Type B pancreatic cell (in vitro differentiated cells): ENCODE measurements at regions not wholly inside any gene's neighbourhood (a gene's known extent, or its start where the extent isn't known, plus 50 kb on each side); places are given as distances from the start of the nearest gene placed in this dataset.

ENCODE experiments used
- DNase-seq: peaks from one replicate; pipeline ENCODE4 v3.0.0; 2021; ENCODE audit warnings: mixed read lengths; ENCODE audit not compliant: unreplicated experiment; ENCODE audit errors: extremely low spot score
- H3K27ac Mint-ChIP-seq: 2 replicates; pipeline ENCODE4 v1.8.0; 2021; ENCODE audit warnings: mild to moderate bottlenecking, mixed read lengths
- H3K27me3 Mint-ChIP-seq: 2 replicates; pipeline ENCODE4 v1.8.0; 2021; ENCODE audit warnings: mixed read lengths
- H3K36me3 Mint-ChIP-seq: 2 replicates; pipeline ENCODE4 v1.8.0; 2021; ENCODE audit warnings: mixed read lengths
- H3K4me1 Mint-ChIP-seq: one replicate; pipeline ENCODE4 v1.8.0; 2021; ENCODE audit warnings: mixed read lengths; ENCODE audit not compliant: unreplicated experiment
- H3K4me3 Mint-ChIP-seq: 2 replicates; pipeline ENCODE4 v1.8.0; 2021; ENCODE audit warnings: mild to moderate bottlenecking, mixed read lengths
- H3K9me3 Mint-ChIP-seq: 2 replicates; pipeline ENCODE4 v1.8.0; 2021; ENCODE audit warnings: mixed read lengths
- CTCF ChIP-seq: fragments of 200-600 bp; sonication (generic); conservative IDR thresholded peaks from 2 replicates; pipeline ENCODE4 v1.5.0; 2021; ENCODE audit warnings: antibody characterized with exemption, mild to moderate bottlenecking

GRCh38 chr5:56683281-56683680 lies 132.1 kb upstream of the MAP3K1 start:
- DNase-seq, result no peak
- no peak for TF ChIP-seq CTCF
- H3K36me3 Mint-ChIP-seq, result no peaks in the 10 kb centered on the region
- H3K4me3 Mint-ChIP-seq, result no peak overlapping the region
- peaks cover 10% of the 10 kb centered on the region for H3K9me3 Mint-ChIP-seq
- H3K27me3 Mint-ChIP-seq, result no peaks in the 10 kb centered on the region
- H3K27ac Mint-ChIP-seq, result no peak overlapping the region
- peaks cover 29% of the 10 kb centered on the region for H3K4me1 Mint-ChIP-seq

GRCh38 chr5:56681346-56681745 lies 134.0 kb upstream of the MAP3K1 start:
- Mint-ChIP-seq H3K4me1 (peaks cover 26% of the 10 kb centered on the region), H3K27ac (peak overlapping the region; percentile 11), H3K27me3 (no peaks in the 10 kb centered on the region), H3K36me3 (no peaks in the 10 kb centered on the region), H3K9me3 (peaks cover 13% of the 10 kb centered on the region), H3K4me3 (no peak overlapping the region)
- no peak for DNase-seq
- no peak for TF ChIP-seq CTCF

GRCh38 chr5:56680731-56681130 lies 134.6 kb upstream of the MAP3K1 start:
- TF ChIP-seq CTCF, result no peak
- Mint-ChIP-seq H3K27me3 (no peaks in the 10 kb centered on the region), H3K4me3 (no peak overlapping the region), H3K36me3 (no peaks in the 10 kb centered on the region), H3K9me3 (peaks cover 19% of the 10 kb centered on the region), H3K4me1 (peaks cover 31% of the 10 kb centered on the region), H3K27ac (no peak overlapping the region)
- DNase-seq, result no peak

GRCh38 chr5:56677690-56678305 lies 137.6 kb upstream of the MAP3K1 start:
- DNase-seq, result no peak
- Mint-ChIP-seq H3K36me3 (peaks cover 3% of the 10 kb centered on the region), H3K4me3 (no peak overlapping the region), H3K27ac (no peak overlapping the region), H3K27me3 (no peaks in the 10 kb centered on the region), H3K4me1 (peaks cover 31% of the 10 kb centered on the region), H3K9me3 (peaks cover 18% of the 10 kb centered on the region)
- TF ChIP-seq CTCF, result no peak

GRCh38 chr5:56676091-56676768 lies 139.1 kb upstream of the MAP3K1 start:
- Mint-ChIP-seq H3K4me3 (no peak overlapping the region), H3K36me3 (peaks cover 3% of the 10 kb centered on the region), H3K9me3 (peaks cover 18% of the 10 kb centered on the region), H3K27me3 (no peaks in the 10 kb centered on the region), H3K4me1 (peaks cover 22% of the 10 kb centered on the region), H3K27ac (peak overlapping the region; percentile 55)
- no peak for TF ChIP-seq CTCF
- DNase-seq, result no peak
